ENCODE measurements at regions not wholly inside any gene's neighbourhood (a gene's known extent, or its start where the extent isn't known, plus 50 kb on each side); places are given as distances from the start of the nearest gene placed in this dataset.

DNA sequence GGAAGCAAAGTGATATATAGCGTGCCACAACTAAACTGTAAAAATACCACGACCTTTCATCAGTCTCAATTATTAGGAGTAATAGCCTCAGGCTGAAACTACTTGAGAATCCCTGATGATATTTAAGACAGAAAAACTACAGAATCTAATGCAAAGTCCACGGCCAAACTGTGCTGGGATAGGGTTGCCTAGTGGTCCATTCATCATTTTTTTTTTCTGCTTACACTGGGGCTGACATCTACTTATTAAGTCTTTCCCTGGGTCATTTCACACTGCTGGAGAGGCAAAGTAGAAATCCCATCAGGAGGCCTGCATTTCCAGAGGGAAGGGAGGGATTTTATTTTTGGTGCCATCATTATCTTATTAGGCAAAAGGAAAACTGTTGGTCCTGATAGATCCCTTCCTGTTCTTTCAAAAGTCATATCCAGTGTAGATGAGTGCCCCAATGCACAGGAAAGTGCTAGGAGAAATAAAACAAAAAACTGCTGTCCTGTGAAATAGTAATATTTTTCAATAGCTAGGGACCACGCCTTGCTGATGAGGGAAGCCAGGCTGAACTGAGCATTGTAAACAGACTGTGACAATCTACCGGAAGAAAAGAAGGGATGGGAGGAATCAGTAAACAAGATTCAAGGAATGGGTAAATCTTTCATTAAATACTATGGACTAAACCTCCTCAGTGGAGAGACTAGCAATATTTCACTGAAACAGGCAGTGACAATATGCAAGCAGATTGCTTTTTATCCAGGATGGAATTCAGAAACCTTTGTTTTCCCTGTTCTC, 644.3 kb downstream of the IRS1 start:
- no peak for DNase-seq
- TF ChIP-seq, protein P1, sequence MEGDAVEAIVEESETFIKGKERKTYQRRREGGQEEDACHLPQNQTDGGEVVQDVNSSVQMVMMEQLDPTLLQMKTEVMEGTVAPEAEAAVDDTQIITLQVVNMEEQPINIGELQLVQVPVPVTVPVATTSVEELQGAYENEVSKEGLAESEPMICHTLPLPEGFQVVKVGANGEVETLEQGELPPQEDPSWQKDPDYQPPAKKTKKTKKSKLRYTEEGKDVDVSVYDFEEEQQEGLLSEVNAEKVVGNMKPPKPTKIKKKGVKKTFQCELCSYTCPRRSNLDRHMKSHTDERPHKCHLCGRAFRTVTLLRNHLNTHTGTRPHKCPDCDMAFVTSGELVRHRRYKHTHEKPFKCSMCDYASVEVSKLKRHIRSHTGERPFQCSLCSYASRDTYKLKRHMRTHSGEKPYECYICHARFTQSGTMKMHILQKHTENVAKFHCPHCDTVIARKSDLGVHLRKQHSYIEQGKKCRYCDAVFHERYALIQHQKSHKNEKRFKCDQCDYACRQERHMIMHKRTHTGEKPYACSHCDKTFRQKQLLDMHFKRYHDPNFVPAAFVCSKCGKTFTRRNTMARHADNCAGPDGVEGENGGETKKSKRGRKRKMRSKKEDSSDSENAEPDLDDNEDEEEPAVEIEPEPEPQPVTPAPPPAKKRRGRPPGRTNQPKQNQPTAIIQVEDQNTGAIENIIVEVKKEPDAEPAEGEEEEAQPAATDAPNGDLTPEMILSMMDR (IDR thresholded peaks at IDR 0.05): no peak
- ATAC-seq: no peak
- Histone ChIP-seq H3K27ac (no peak overlapping the region), H3K9me3 (no peaks in the 10 kb centered on the region), H3K36me3 (no peaks in the 10 kb centered on the region), H3K27me3 (ENCODE audit: low read depth) (no peaks in the 10 kb centered on the region), H3K4me3 (no peak overlapping the region), H3K4me1 (no peaks in the 10 kb centered on the region)
- intact Hi-C loops (cut with DNase I): no loop called here

DNA sequence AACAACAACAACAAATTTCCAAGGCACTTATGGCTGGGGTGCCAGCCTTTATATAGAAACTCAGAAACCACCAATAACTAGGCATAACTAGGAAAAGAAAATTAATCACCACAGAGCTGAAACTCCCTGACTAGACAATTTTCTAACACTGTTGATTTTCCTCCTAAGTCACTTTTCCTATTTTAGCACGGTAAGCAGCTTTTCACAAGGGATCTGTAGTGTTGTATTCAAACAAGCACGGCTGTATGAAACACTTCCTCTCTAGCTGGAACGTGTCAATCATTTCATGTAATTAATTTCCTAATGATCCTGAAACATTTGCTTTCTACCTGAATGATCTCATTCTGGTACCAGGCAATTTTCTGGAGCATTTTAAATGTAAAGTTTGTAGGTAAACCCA, 645.0 kb downstream of the IRS1 start:
- H3K4me3 ChIP-seq: no peak overlapping the region
- intact Hi-C loops (cut with DNase I): no loop called here
- H3K27ac ChIP-seq: no peak overlapping the region
- TF ChIP-seq, protein P1 (IDR thresholded peaks at IDR 0.05): no peak
- no peaks in the 10 kb centered on the region for H3K27me3 ChIP-seq (ENCODE audit: low read depth)
- no peaks in the 10 kb centered on the region for H3K36me3 ChIP-seq
- DNase-seq (no peak), ATAC-seq (no peak)
- no peaks in the 10 kb centered on the region for H3K4me1 ChIP-seq
- no peaks in the 10 kb centered on the region for H3K9me3 ChIP-seq

DNA sequence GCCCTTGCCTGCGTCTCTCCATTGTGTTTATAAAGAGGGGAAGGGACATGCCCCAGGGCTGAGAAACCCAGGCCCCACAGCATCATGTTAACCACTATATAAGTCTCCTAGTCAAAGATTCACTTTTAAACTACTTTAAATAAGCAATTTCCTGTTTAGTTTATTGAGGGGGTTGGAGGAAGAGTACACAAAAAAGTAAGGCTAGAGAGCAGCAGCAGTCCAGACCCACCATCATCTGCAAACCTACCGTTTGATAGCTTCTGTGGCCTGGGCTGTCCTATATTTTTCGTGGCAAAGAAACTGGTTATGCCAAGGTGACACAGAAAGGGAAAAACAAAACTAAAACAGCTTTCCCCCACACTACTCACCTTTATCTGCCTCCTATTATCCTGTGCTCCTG, 646.1 kb downstream of the IRS1 start:
- Histone ChIP-seq H3K27me3 (ENCODE audit: low read depth) (no peaks in the 10 kb centered on the region), H3K9me3 (no peaks in the 10 kb centered on the region), H3K4me3 (no peak overlapping the region), H3K27ac (no peak overlapping the region), H3K36me3 (no peaks in the 10 kb centered on the region), H3K4me1 (no peaks in the 10 kb centered on the region)
- intact Hi-C loops (cut with DNase I): no loop called here
- TF ChIP-seq, protein P1 (IDR thresholded peaks at IDR 0.05): no peak
- ATAC-seq (no peak), DNase-seq (no peak)

GRCh38 chr2:226151157-226151556, 648.5 kb downstream of the IRS1 start:
- Histone ChIP-seq H3K4me1 (no peaks in the 10 kb centered on the region), H3K36me3 (no peaks in the 10 kb centered on the region), H3K4me3 (no peak overlapping the region), H3K9me3 (no peaks in the 10 kb centered on the region), H3K27me3 (ENCODE audit: low read depth) (no peaks in the 10 kb centered on the region), H3K27ac (no peak overlapping the region)
- TF ChIP-seq, protein P1 (IDR thresholded peaks at IDR 0.05): no peak
- ATAC-seq: no peak
- intact Hi-C loops (cut with DNase I): no loop called here
- DNase-seq: no peak

- H3K27ac ChIP-seq: no peak overlapping the region
- TF ChIP-seq, protein P1 (IDR thresholded peaks at IDR 0.05): no peak
- H3K4me1 ChIP-seq: no peaks in the 10 kb centered on the region
- intact Hi-C loops (cut with DNase I): no loop called here
- ATAC-seq (no peak), DNase-seq (no peak)
- no peaks in the 10 kb centered on the region for H3K9me3 ChIP-seq
- no peak overlapping the region for H3K4me3 ChIP-seq
- H3K27me3 ChIP-seq (ENCODE audit: low read depth): no peaks in the 10 kb centered on the region
- H3K36me3 ChIP-seq: no peaks in the 10 kb centered on the region
Measured at GRCh38 chr2:226143091-226143490, 656.5 kb downstream of the IRS1 start.
